Adrenal gland (tissue), 5 donors: ENCODE measurements at regions not wholly inside any gene's neighbourhood (a gene's known extent, or its start where the extent isn't known, plus 50 kb on each side); places are given as distances from the start of the nearest gene placed in this dataset.

ENCODE experiments used
- POLR2A ChIP-seq, 2 donors: fragments of 450-650 bp; IDR thresholded peaks; one replicate each; pipeline ENCODE4 v1.6.1; 2017; ENCODE audit warnings: antibody characterized with exemption in 2 of 2, mild to moderate bottlenecking in 2 of 2, moderate library complexity in 1 of 2
- TF ChIP-seq, protein P1 (sequence below), 6 experiments: fragments of 450-650 bp in 4 of 6; fragments of 200-600 bp in 2 of 6; sonication (generic) in 1 of 6; IDR thresholded peaks; 1 replicate in 5 of 6; 2 replicates in 1 of 6; pipeline versions ENCODE4 v1.5.1 to v1.8.0; 2016 to 2021; ENCODE audit warnings: antibody characterized with exemption in 6 of 6, mild to moderate bottlenecking in 2 of 6, moderate library complexity in 1 of 6
- donor health status: DM: no; HTN: no; CAD: no.

DNA sequence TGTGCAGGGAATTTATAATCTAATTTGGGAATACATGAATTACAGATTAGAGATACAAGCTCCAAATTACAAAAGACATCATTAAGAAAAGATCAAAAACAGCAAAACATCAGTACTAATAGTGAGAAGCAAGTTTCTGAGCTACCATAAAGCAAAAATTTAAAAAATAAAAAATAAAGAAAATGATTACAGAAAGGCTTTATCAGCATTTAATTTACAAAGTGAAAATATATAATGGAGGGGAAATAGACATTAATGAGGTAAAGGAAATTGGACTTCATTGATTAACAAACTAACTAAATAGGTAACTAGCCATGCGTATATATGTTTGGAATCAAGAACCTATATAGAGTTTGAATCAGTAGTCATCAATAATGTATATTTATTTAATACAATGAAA, 712.9 kb upstream of the DDX18 start:
- TF ChIP-seq POLR2A (IDR thresholded peaks at IDR 0.05), result no peak
- TF ChIP-seq, protein P1, sequence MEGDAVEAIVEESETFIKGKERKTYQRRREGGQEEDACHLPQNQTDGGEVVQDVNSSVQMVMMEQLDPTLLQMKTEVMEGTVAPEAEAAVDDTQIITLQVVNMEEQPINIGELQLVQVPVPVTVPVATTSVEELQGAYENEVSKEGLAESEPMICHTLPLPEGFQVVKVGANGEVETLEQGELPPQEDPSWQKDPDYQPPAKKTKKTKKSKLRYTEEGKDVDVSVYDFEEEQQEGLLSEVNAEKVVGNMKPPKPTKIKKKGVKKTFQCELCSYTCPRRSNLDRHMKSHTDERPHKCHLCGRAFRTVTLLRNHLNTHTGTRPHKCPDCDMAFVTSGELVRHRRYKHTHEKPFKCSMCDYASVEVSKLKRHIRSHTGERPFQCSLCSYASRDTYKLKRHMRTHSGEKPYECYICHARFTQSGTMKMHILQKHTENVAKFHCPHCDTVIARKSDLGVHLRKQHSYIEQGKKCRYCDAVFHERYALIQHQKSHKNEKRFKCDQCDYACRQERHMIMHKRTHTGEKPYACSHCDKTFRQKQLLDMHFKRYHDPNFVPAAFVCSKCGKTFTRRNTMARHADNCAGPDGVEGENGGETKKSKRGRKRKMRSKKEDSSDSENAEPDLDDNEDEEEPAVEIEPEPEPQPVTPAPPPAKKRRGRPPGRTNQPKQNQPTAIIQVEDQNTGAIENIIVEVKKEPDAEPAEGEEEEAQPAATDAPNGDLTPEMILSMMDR (IDR thresholded peaks at IDR 0.05), result no peak
